Neural progenitor cell (in vitro differentiated cells): ENCODE measurements at regions not wholly inside any gene's neighbourhood (a gene's known extent, or its start where the extent isn't known, plus 50 kb on each side); places are given as distances from the start of the nearest gene placed in this dataset.

Source experiments
- EZH2 ChIP-seq: fragments of 200-600 bp; sonication (generic); IDR thresholded peaks from 2 replicates; pipeline ENCODE4 v1.6.1; 2017; ENCODE audit warnings: antibody characterized with exemption, mild to moderate bottlenecking, moderate library complexity
- EZH2phosphoT487 ChIP-seq: fragments of 200-600 bp; sonication (generic); IDR thresholded peaks from 2 replicates; pipeline ENCODE4 v1.6.1; 2017; ENCODE audit warnings: antibody characterized with exemption
- TF ChIP-seq, protein P1 (sequence below): fragments of 200-600 bp; sonication (generic); IDR thresholded peaks from 2 replicates; pipeline ENCODE4 v1.5.1; 2017; ENCODE audit warnings: antibody characterized with exemption, mild to moderate bottlenecking

DNA sequence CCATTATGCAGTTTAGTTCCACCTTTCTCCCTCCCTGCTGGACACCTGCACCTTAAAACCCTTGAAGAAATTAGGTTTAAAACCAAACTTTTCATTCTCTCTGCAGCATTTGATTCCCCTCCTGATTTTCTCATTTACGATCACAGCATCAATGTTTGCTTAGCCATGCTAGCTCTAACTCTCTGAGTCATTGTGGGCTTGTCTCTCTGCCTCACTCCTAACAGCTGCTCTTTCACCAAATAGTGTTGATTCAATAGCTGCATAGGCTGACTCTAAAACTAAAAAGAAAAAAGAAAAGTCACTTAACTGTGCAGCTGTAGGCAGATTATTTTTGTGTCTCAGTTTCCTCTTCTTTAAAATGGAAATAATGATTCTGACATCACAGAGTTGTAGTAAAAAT lies 1124.9 kb downstream of the DIAPH3 start:
- TF ChIP-seq, protein P1, sequence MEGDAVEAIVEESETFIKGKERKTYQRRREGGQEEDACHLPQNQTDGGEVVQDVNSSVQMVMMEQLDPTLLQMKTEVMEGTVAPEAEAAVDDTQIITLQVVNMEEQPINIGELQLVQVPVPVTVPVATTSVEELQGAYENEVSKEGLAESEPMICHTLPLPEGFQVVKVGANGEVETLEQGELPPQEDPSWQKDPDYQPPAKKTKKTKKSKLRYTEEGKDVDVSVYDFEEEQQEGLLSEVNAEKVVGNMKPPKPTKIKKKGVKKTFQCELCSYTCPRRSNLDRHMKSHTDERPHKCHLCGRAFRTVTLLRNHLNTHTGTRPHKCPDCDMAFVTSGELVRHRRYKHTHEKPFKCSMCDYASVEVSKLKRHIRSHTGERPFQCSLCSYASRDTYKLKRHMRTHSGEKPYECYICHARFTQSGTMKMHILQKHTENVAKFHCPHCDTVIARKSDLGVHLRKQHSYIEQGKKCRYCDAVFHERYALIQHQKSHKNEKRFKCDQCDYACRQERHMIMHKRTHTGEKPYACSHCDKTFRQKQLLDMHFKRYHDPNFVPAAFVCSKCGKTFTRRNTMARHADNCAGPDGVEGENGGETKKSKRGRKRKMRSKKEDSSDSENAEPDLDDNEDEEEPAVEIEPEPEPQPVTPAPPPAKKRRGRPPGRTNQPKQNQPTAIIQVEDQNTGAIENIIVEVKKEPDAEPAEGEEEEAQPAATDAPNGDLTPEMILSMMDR, result no peak
- TF ChIP-seq EZH2phosphoT487 (no peak), EZH2 (no peak)
